Caco-2 (cell line): ENCODE measurements at regions not wholly inside any gene's neighbourhood (a gene's known extent, or its start where the extent isn't known, plus 50 kb on each side); places are given as distances from the start of the nearest gene placed in this dataset.

ENCODE experiments used
- BruUV-seq: library from RNA; stranded (reverse); fragments of 400-500 nt; replicated peaks from 2 replicates; lab custom pipeline; 2021; lab: Mats Ljungman, UMichigan
- CTCF ChIA-PET: fragments of 300-600 bp; sonication (Branson Sonifier 250); formaldehyde crosslinking; loops from one replicate; lab custom pipeline; 2022; ENCODE audit warnings: antibody characterized with exemption; lab: Charles Lee
- POLR2A ChIA-PET: fragments of 300-600 bp; sonication (Branson Sonifier 250); formaldehyde crosslinking; loops from one replicate; lab custom pipeline; 2022; ENCODE audit warnings: antibody characterized with exemption; lab: Charles Lee
- DNase-seq, 2 experiments: peaks; one replicate each; pipeline versions ENCODE4 v3.0.0 to v3.0.0-alpha.2; 2020 to 2022
- H3K27me3 ChIP-seq: replicated peaks from 2 replicates; pipeline ENCODE4 v1.6.0; 2011; ENCODE audit warnings: low read length; ENCODE audit not compliant: control insufficient read depth, insufficient read depth
- H3K36me3 ChIP-seq: 2 replicates; pipeline ENCODE4 v1.5.1; 2011; ENCODE audit warnings: low read length; ENCODE audit not compliant: control insufficient read depth, insufficient read depth
- H3K4me1 ChIP-seq: fragments of 250-450 bp; sonication (Bioruptor Pico); 2 replicates; pipeline ENCODE4 v1.5.1; 2020; ENCODE audit warnings: mild to moderate bottlenecking
- H3K4me3 ChIP-seq: 2 replicates; pipeline ENCODE4 v1.5.1; 2011; ENCODE audit warnings: low read depth, mild to moderate bottlenecking, control low read depth, low read length
- H3K9me3 ChIP-seq: fragments of 250-450 bp; sonication (Bioruptor Pico); 2 replicates; pipeline ENCODE4 v1.5.1; 2020; ENCODE audit warnings: mild to moderate bottlenecking, moderate library complexity
- H3K27ac Mint-ChIP-seq: one replicate; pipeline ENCODE4 v1.8.0; 2022; ENCODE audit warnings: mixed read lengths; ENCODE audit not compliant: unreplicated experiment
- H3K27me3 Mint-ChIP-seq: one replicate; pipeline ENCODE4 v1.8.0; 2022; ENCODE audit warnings: mixed read lengths; ENCODE audit not compliant: insufficient read depth, unreplicated experiment
- H3K36me3 Mint-ChIP-seq: one replicate; pipeline ENCODE4 v1.8.0; 2022; ENCODE audit warnings: mild to moderate bottlenecking, mixed read lengths; ENCODE audit not compliant: insufficient read depth, unreplicated experiment
- H3K4me1 Mint-ChIP-seq: one replicate; pipeline ENCODE4 v1.8.0; 2022; ENCODE audit warnings: low read depth, mixed read lengths; ENCODE audit not compliant: unreplicated experiment
- H3K4me3 Mint-ChIP-seq: one replicate; pipeline ENCODE4 v1.8.0; 2022; ENCODE audit warnings: mild to moderate bottlenecking, moderate library complexity, mixed read lengths; ENCODE audit not compliant: unreplicated experiment
- H3K9me3 Mint-ChIP-seq: one replicate; pipeline ENCODE4 v1.8.0; 2022; ENCODE audit warnings: mixed read lengths; ENCODE audit not compliant: unreplicated experiment
- CTCF ChIP-seq, 2 experiments: fragments of 200-600 bp in 1 of 2; IDR thresholded peaks; 1 replicate in 1 of 2; 2 replicates in 1 of 2; pipeline versions ENCODE4 v1.5.1 to v1.8.0; 2011 to 2022; ENCODE audit warnings: antibody characterized with exemption in 1 of 2, control low read depth in 1 of 2, inconsistent platforms in 1 of 2, low read depth in 1 of 2, low read length in 1 of 2, mild to moderate bottlenecking in 1 of 2, moderate library complexity in 1 of 2; ENCODE audit not compliant: insufficient read depth in 1 of 2, severe bottlenecking in 1 of 2, unreplicated experiment in 1 of 2
- intact Hi-C: fragments of 100-400 bp; cut with micrococcal nuclease; formaldehyde crosslinking; loops from one replicate; pipeline ENCODE4 v1.10.0; 2022; ENCODE audit not compliant: unreplicated experiment

- CTCF ChIA-PET: no interaction called here
- Histone ChIP-seq H3K36me3 (no peaks in the 10 kb centered on the region), H3K4me1 (no peaks in the 10 kb centered on the region), H3K27me3 (no peaks in the 10 kb centered on the region; the same call in 1 of the 2 replicates), H3K9me3 (no peaks in the 10 kb centered on the region), H3K4me3 (no peak overlapping the region)
- H3K9me3 Mint-ChIP-seq: no peaks in the 10 kb centered on the region
- no TSS peak for BruUV-seq
- H3K27me3 Mint-ChIP-seq: peaks cover 19% of the 10 kb centered on the region
- POLR2A ChIA-PET: no interaction called here
- H3K4me3 Mint-ChIP-seq: no peak overlapping the region
- H3K27ac Mint-ChIP-seq: no peak overlapping the region
- H3K4me1 Mint-ChIP-seq: no peaks in the 10 kb centered on the region
- no peak for DNase-seq
- H3K36me3 Mint-ChIP-seq: no peaks in the 10 kb centered on the region
- no peak for TF ChIP-seq CTCF (IDR thresholded peaks at IDR 0.05; ENCODE audit: insufficient read depth in 1 of 2, low read depth in 1 of 2, low read length in 1 of 2, severe bottlenecking in 1 of 2, unreplicated experiment in 1 of 2)
- intact Hi-C loops: no loop called here
Observed at GRCh38 chr15:77742570-77742969, 109.9 kb upstream of the LINGO1 start.

DNA sequence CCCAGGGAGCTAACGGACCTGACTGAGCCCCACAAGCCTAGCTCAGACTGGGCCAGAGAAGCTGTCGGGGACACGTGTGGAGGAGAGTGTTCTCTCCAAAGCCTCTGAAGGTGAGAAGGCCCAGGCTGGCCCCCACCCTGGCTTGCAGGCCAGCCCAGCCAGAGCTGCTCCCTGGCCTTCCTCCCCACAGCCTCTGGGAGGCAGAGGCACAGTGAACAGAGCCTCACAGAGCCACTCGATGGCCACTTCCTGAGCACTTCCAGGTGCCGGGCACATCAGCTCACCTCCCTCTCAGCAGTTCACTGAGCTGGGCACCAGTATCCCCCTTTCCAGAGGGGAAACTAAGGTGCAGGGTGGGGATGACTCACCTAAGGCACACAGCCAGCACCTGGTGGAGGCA is 109.4 kb upstream of the LINGO1 start:
- TF ChIP-seq CTCF (IDR thresholded peaks at IDR 0.05; ENCODE audit: insufficient read depth in 1 of 2, low read depth in 1 of 2, low read length in 1 of 2, severe bottlenecking in 1 of 2, unreplicated experiment in 1 of 2): no peak
- no peaks in the 10 kb centered on the region for H3K9me3 Mint-ChIP-seq
- intact Hi-C loops: no loop called here
- no peak overlapping the region for H3K4me3 ChIP-seq
- H3K27me3 Mint-ChIP-seq: peaks cover 16% of the 10 kb centered on the region
- CTCF ChIA-PET: no interaction called here
- H3K36me3 Mint-ChIP-seq: no peaks in the 10 kb centered on the region
- no peaks in the 10 kb centered on the region for H3K4me1 ChIP-seq
- no peaks in the 10 kb centered on the region for H3K36me3 ChIP-seq
- H3K4me1 Mint-ChIP-seq: no peaks in the 10 kb centered on the region
- BruUV-seq: no TSS peak
- POLR2A ChIA-PET: no interaction called here
- no peak overlapping the region for H3K27ac Mint-ChIP-seq
- no peak for DNase-seq
- H3K4me3 Mint-ChIP-seq: no peak overlapping the region
- H3K9me3 ChIP-seq: no peaks in the 10 kb centered on the region
- H3K27me3 ChIP-seq: no peaks in the 10 kb centered on the region; the same call in 1 of the 2 replicates

DNA sequence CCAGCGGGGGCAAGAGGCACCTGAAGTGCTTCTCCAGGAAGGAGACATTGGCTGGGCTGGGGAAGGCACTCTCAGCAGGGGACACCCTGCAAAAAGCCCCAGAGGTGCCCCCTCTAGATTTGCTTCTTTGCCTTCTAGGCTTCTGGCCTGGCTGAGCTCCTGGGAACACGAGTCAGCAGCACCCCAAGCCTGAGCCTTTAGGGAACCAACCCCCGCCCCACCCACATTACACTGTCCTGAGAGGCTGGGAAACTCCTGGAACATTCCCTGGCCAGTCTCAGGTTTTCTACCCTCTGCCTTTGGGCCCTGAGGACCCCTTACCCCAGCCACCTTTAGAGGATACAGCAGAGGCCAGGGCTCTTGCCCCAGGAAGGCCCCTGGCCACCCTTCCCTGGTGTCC is 108.4 kb upstream of the LINGO1 start:
- no peak for DNase-seq
- Mint-ChIP-seq H3K9me3 (no peaks in the 10 kb centered on the region), H3K4me3 (no peak overlapping the region), H3K27me3 (peaks cover 21% of the 10 kb centered on the region), H3K36me3 (no peaks in the 10 kb centered on the region), H3K4me1 (no peaks in the 10 kb centered on the region), H3K27ac (no peak overlapping the region)
- no TSS peak for BruUV-seq
- ChIA-PET CTCF (no interaction called here), POLR2A (no interaction called here)
- no peaks in the 10 kb centered on the region for H3K36me3 ChIP-seq
- H3K4me1 ChIP-seq: no peaks in the 10 kb centered on the region
- TF ChIP-seq CTCF (IDR thresholded peaks at IDR 0.05; ENCODE audit: insufficient read depth in 1 of 2, low read depth in 1 of 2, low read length in 1 of 2, severe bottlenecking in 1 of 2, unreplicated experiment in 1 of 2): no peak
- no peaks in the 10 kb centered on the region for H3K9me3 ChIP-seq
- intact Hi-C loops: no loop called here
- H3K4me3 ChIP-seq: no peak overlapping the region
- H3K27me3 ChIP-seq: no peaks in the 10 kb centered on the region; the same call in 1 of the 2 replicates
